NB4 (cell line): ENCODE measurements at regions not wholly inside any gene's neighbourhood (a gene's known extent, or its start where the extent isn't known, plus 50 kb on each side); places are given as distances from the start of the nearest gene placed in this dataset.

Source experiments
- CTCF ChIP-seq: IDR thresholded peaks from one replicate; pipeline ENCODE4 v1.5.1; 2012; ENCODE audit warnings: low read depth, low read length
- POLR2A ChIP-seq: IDR thresholded peaks from 2 replicates; pipeline ENCODE4 v1.6.1; 2011; ENCODE audit warnings: mild to moderate bottlenecking; ENCODE audit not compliant: insufficient read length; ENCODE audit errors: extremely low read depth

DNA sequence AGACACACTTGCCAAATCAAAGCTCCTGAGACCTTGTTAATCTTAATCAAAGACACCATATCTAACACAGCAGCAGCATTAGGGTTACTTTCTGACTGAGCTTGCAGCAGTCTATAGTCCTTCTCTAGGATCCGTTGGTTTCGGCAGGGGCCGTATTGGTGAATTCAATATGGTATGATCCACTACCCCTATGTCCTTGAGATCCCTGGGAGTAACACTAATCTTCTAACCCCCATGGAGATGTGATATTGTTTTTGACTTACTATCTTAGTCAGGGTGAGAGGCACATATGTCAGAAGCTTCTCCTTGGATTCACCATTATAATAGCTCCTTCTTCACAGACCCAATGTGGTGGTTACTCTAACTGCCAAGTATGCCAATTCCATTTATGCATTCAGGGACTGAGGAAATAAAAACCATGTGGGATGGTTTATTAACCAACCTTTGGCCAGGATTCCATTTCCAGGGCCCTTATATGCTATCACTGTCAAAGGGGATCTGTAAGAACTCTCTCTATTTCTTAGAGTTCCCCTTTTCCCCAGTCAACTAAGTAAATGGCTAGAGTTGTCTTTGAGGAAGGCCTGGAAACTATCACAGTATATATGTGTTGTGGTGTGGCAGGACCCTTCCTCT, 673.6 kb upstream of the USP24 start:
- TF ChIP-seq POLR2A (no peak), CTCF (no peak)
